HTR-8/SVneo (cell line): ENCODE measurements at regions not wholly inside any gene's neighbourhood (a gene's known extent, or its start where the extent isn't known, plus 50 kb on each side); places are given as distances from the start of the nearest gene placed in this dataset.

Source experiments
- DNase-seq: peaks from one replicate; pipeline ENCODE4 v3.0.0; 2011; ENCODE audit warnings: low spot score, mixed read lengths; ENCODE audit not compliant: insufficient read length
- FAIRE-seq: peaks from 2 replicates; lab custom pipeline; 2011; peaks lifted over from hg19 to GRCh38; lab: Jason Lieb, UNC

GRCh38 chr2:215597577-215597976 is 161.7 kb upstream of the FN1 start:
- DNase-seq, result no peak

GRCh38 chr2:215594766-215595165 is 158.9 kb upstream of the FN1 start:
- DNase-seq, result no peak
- FAIRE-seq, result no peak

More at GRCh38 chr2:215597577-215597976, 161.7 kb upstream of the FN1 start:
- no peak for FAIRE-seq

GRCh38 chr2:215590010-215590745 is 154.3 kb upstream of the FN1 start:
- no peak for DNase-seq
- FAIRE-seq, result no peak

- DNase-seq (no peak), FAIRE-seq (no peak)
These were observed 148.0 kb upstream of the FN1 start for GRCh38 chr2:215583881-215584280.

GRCh38 chr2:215579809-215580208 is 143.9 kb upstream of the FN1 start:
- DNase-seq (peak; percentile 41), FAIRE-seq (no peak)

GRCh38 chr2:215577356-215577755 is 141.5 kb upstream of the FN1 start:
- DNase-seq (no peak), FAIRE-seq (no peak)

GRCh38 chr2:215576572-215576971 is 140.7 kb upstream of the FN1 start:
- DNase-seq (no peak), FAIRE-seq (no peak)

- FAIRE-seq (no peak), DNase-seq (no peak)
These were observed 137.6 kb upstream of the FN1 start for GRCh38 chr2:215573496-215573895.

- no peak for FAIRE-seq
- no peak for DNase-seq
These were observed 136.5 kb upstream of the FN1 start for GRCh38 chr2:215572341-215572848.

GRCh38 chr2:215571689-215572088 is 135.8 kb upstream of the FN1 start:
- FAIRE-seq, result no peak
- no peak for DNase-seq

GRCh38 chr2:215567504-215567903 is 131.6 kb upstream of the FN1 start:
- FAIRE-seq (no peak), DNase-seq (no peak)

- DNase-seq (no peak), FAIRE-seq (no peak)
These were observed 130.0 kb upstream of the FN1 start for GRCh38 chr2:215565897-215566296.

GRCh38 chr2:215557701-215558100 is 121.8 kb upstream of the FN1 start:
- DNase-seq, result no peak
- FAIRE-seq, result no peak

GRCh38 chr2:215556979-215557378 is 121.1 kb upstream of the FN1 start:
- FAIRE-seq, result no peak
- no peak for DNase-seq

- FAIRE-seq, result no peak
These were observed 119.0 kb upstream of the FN1 start for GRCh38 chr2:215554689-215555498.

GRCh38 chr2:215553946-215554345 is 118.1 kb upstream of the FN1 start:
- FAIRE-seq (no peak), DNase-seq (no peak)

More at GRCh38 chr2:215554689-215555498, 119.0 kb upstream of the FN1 start:
- DNase-seq, result no peak

- FAIRE-seq (no peak), DNase-seq (no peak)
These were observed 116.3 kb upstream of the FN1 start for GRCh38 chr2:215552144-215552580.

- DNase-seq (no peak), FAIRE-seq (no peak)
These were observed 114.5 kb upstream of the FN1 start for GRCh38 chr2:215550331-215550730.

GRCh38 chr2:215548714-215549113 is 112.8 kb upstream of the FN1 start:
- FAIRE-seq, result no peak
- no peak for DNase-seq

GRCh38 chr2:215542690-215543089 is 106.8 kb upstream of the FN1 start:
- DNase-seq, result no peak
- FAIRE-seq, result no peak

- FAIRE-seq, result no peak
- no peak for DNase-seq
These were observed 104.8 kb upstream of the FN1 start for GRCh38 chr2:215540658-215541057.
